GM23338 (cell line): ENCODE measurements at regions not wholly inside any gene's neighbourhood (a gene's known extent, or its start where the extent isn't known, plus 50 kb on each side); places are given as distances from the start of the nearest gene placed in this dataset.

ENCODE experiments used
- ATAC-seq: fragments of 200-7000 bp; cut with Tn5 transposase; 3 replicates; pipeline ENCODE4 v1.9.1; 2020
- DNase-seq: peaks from one replicate; pipeline ENCODE4 v3.0.0-alpha.2; 2015; ENCODE audit warnings: low spot score
- H2AFZ ChIP-seq: fragments of 200-600 bp; sonication (generic); 2 replicates; pipeline ENCODE4 v1.8.0; 2016; ENCODE audit warnings: antibody characterized with exemption, mild to moderate bottlenecking, moderate library complexity
- H3F3A ChIP-seq: fragments of 200-600 bp; sonication (generic); replicated peaks from 2 replicates; pipeline ENCODE4 v1.8.0; 2017; ENCODE audit warnings: antibody characterized with exemption, mixed run types, low read depth
- H3K27ac ChIP-seq: fragments of 200-600 bp; sonication (generic); 2 replicates; pipeline ENCODE4 v1.6.1; 2016; ENCODE audit warnings: low read depth
- H3K27me3 ChIP-seq: fragments of 200-600 bp; sonication (generic); 2 replicates; pipeline ENCODE4 v1.8.0; 2016; ENCODE audit warnings: mild to moderate bottlenecking, mixed run types, moderate library complexity; ENCODE audit not compliant: insufficient read depth
- H3K36me3 ChIP-seq: fragments of 200-600 bp; sonication (generic); 2 replicates; pipeline ENCODE4 v1.8.0; 2016; ENCODE audit warnings: mild to moderate bottlenecking; ENCODE audit not compliant: insufficient read depth
- H3K4me1 ChIP-seq: fragments of 200-600 bp; sonication (generic); 2 replicates; pipeline ENCODE4 v1.8.0; 2016; ENCODE audit warnings: mild to moderate bottlenecking, moderate library complexity; ENCODE audit not compliant: insufficient read depth
- H3K4me2 ChIP-seq: fragments of 200-600 bp; sonication (generic); 2 replicates; pipeline ENCODE4 v1.7.1; 2017; ENCODE audit warnings: mixed run types
- H3K4me3 ChIP-seq: fragments of 200-600 bp; sonication (generic); 2 replicates; pipeline ENCODE4 v1.6.1; 2016; ENCODE audit warnings: mixed run types
- H3K79me2 ChIP-seq: fragments of 200-600 bp; sonication (generic); replicated peaks from 2 replicates; pipeline ENCODE4 v1.8.0; 2017; ENCODE audit warnings: mild to moderate bottlenecking; ENCODE audit not compliant: insufficient read depth
- H3K9me2 ChIP-seq: fragments of 200-600 bp; sonication (generic); 2 replicates; pipeline ENCODE4 v1.8.0; 2017; ENCODE audit not compliant: insufficient read depth
- H4K20me1 ChIP-seq: fragments of 200-600 bp; sonication (generic); replicated peaks from 2 replicates; pipeline ENCODE4 v1.8.0; 2017; ENCODE audit warnings: mild to moderate bottlenecking; ENCODE audit not compliant: insufficient read depth
- H3K27ac Mint-ChIP-seq: 2 replicates; pipeline ENCODE4 v1.8.0; 2020; ENCODE audit warnings: inconsistent platforms, mild to moderate bottlenecking, moderate library complexity, mixed read lengths
- H3K27me3 Mint-ChIP-seq: 3 replicates; pipeline ENCODE4 v1.8.0; 2022; ENCODE audit warnings: low read depth, mild to moderate bottlenecking, moderate library complexity, mixed read lengths, inconsistent platforms; ENCODE audit not compliant: insufficient read depth, poor library complexity
- H3K36me3 Mint-ChIP-seq: 3 replicates; pipeline ENCODE4 v1.8.0; 2021; ENCODE audit warnings: low read depth, mild to moderate bottlenecking, inconsistent platforms, moderate library complexity, mixed read lengths
- H3K4me1 Mint-ChIP-seq: 3 replicates; pipeline ENCODE4 v1.8.0; 2020; ENCODE audit warnings: mild to moderate bottlenecking, inconsistent platforms, mixed read lengths
- H3K4me3 Mint-ChIP-seq: 3 replicates; pipeline ENCODE4 v1.8.0; 2021; ENCODE audit warnings: moderate library complexity, mild to moderate bottlenecking, inconsistent platforms, mixed read lengths
- H3K9me3 Mint-ChIP-seq: 3 replicates; pipeline ENCODE4 v1.8.0; 2020; ENCODE audit warnings: moderate library complexity, mild to moderate bottlenecking, inconsistent platforms, mixed read lengths
- CREB1 ChIP-seq: fragments of 250-450 bp; sonication (Bioruptor Pico); IDR thresholded peaks from 2 replicates; pipeline ENCODE4 v1.5.0; 2020; ENCODE audit warnings: low read depth, mild to moderate bottlenecking, moderate library complexity
- EZH2 ChIP-seq: fragments of 200-600 bp; sonication (generic); IDR thresholded peaks from one replicate; pipeline ENCODE4 v1.8.0; 2017; ENCODE audit warnings: antibody characterized with exemption, mild to moderate bottlenecking, low read depth; ENCODE audit not compliant: unreplicated experiment
- JUNB ChIP-seq: IDR thresholded peaks from one replicate; pipeline ENCODE4 v1.6.1; 2016; ENCODE audit warnings: antibody characterized with exemption; ENCODE audit not compliant: unreplicated experiment
- NANOG ChIP-seq: IDR thresholded peaks from 2 replicates; pipeline ENCODE4 v1.6.1; 2016; ENCODE audit warnings: antibody characterized with exemption, borderline replicate concordance
- POLR2AphosphoS5 ChIP-seq: IDR thresholded peaks from 2 replicates; pipeline ENCODE4 v1.6.1; 2016; ENCODE audit warnings: antibody characterized with exemption, low read depth
- STAT1 ChIP-seq: IDR thresholded peaks from one replicate; pipeline ENCODE4 v1.6.1; 2016; ENCODE audit warnings: antibody characterized with exemption; ENCODE audit not compliant: unreplicated experiment
- ZNF114 ChIP-seq: fragments of 250-450 bp; sonication (Bioruptor Pico); IDR thresholded peaks from 2 replicates; pipeline ENCODE4 v1.5.0; 2020; ENCODE audit warnings: mild to moderate bottlenecking, moderate library complexity
- ZNF331 ChIP-seq: fragments of 250-450 bp; sonication (Bioruptor Pico); IDR thresholded peaks from 2 replicates; pipeline ENCODE4 v1.5.0; 2020; ENCODE audit warnings: low read depth, mild to moderate bottlenecking, moderate library complexity
- ZNF462 ChIP-seq: fragments of 250-450 bp; sonication (Bioruptor Pico); IDR thresholded peaks from 2 replicates; pipeline ENCODE4 v1.5.0; 2020; ENCODE audit warnings: mild to moderate bottlenecking, moderate library complexity
- TF ChIP-seq, protein P1 (sequence below), 2 experiments: fragments of 200-600 bp in 1 of 2; sonication (generic) in 1 of 2; conservative IDR thresholded peaks; 2 replicates each; pipeline versions ENCODE4 v1.5.1 to v1.6.1; 2016 to 2017; ENCODE audit warnings: antibody characterized with exemption in 2 of 2, low read depth in 2 of 2, mild to moderate bottlenecking in 2 of 2, moderate library complexity in 1 of 2
- TF ChIP-seq, protein P2 (sequence below): IDR thresholded peaks from 2 replicates; pipeline ENCODE4 v1.6.1; 2016; ENCODE audit warnings: antibody characterized with exemption
- TF ChIP-seq, protein P3 (sequence below): IDR thresholded peaks from one replicate; pipeline ENCODE4 v1.6.1; 2018; ENCODE audit warnings: antibody characterized with exemption; ENCODE audit not compliant: unreplicated experiment

DNA sequence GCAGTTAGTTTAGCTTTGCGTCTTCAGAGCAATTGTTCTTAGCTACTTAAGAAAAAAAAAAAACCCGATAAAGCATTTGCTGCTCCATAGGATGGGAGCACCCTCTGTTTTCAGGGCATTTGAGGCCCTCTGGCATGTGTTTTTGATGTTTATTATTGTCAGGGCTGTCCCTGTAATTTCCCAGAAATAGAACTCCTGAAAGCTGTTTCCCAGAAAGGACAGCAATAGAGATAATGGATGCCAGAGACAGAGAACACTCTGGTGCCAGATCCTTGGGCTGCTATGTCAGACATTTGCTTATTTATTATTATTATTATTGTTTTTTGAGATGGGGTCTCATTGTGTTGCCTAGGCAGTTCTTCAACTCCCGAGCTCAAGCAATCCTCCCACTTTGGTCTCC is 201.3 kb downstream of the ALG10 start:
- no peaks in the 10 kb centered on the region for H3K27me3 ChIP-seq
- H3F3A ChIP-seq: no peaks in the 10 kb centered on the region
- H3K4me3 Mint-ChIP-seq: no peak overlapping the region
- H3K9me3 Mint-ChIP-seq: peaks cover 91% of the 10 kb centered on the region
- H2AFZ ChIP-seq: no peak overlapping the region
- no peak for DNase-seq
- H3K27ac Mint-ChIP-seq: no peak overlapping the region
- no peaks in the 10 kb centered on the region for H3K36me3 ChIP-seq
- H4K20me1 ChIP-seq: no peaks in the 10 kb centered on the region
- no peaks in the 10 kb centered on the region for H3K9me2 ChIP-seq
- no peak for TF ChIP-seq ZNF462 (CRISPR knock-in tag)
- TF ChIP-seq STAT1: no peak
- TF ChIP-seq NANOG: no peak
- no peak for TF ChIP-seq POLR2AphosphoS5
- TF ChIP-seq, protein P1, sequence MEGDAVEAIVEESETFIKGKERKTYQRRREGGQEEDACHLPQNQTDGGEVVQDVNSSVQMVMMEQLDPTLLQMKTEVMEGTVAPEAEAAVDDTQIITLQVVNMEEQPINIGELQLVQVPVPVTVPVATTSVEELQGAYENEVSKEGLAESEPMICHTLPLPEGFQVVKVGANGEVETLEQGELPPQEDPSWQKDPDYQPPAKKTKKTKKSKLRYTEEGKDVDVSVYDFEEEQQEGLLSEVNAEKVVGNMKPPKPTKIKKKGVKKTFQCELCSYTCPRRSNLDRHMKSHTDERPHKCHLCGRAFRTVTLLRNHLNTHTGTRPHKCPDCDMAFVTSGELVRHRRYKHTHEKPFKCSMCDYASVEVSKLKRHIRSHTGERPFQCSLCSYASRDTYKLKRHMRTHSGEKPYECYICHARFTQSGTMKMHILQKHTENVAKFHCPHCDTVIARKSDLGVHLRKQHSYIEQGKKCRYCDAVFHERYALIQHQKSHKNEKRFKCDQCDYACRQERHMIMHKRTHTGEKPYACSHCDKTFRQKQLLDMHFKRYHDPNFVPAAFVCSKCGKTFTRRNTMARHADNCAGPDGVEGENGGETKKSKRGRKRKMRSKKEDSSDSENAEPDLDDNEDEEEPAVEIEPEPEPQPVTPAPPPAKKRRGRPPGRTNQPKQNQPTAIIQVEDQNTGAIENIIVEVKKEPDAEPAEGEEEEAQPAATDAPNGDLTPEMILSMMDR (conservative IDR thresholded peaks at IDR 0.05; ENCODE audit: low read depth in 2 of 2): no peak
- no peak for TF ChIP-seq ZNF114 (CRISPR knock-in tag)
- no peak for TF ChIP-seq ZNF331 (CRISPR knock-in tag)
- TF ChIP-seq JUNB: no peak
- TF ChIP-seq, protein P2, sequence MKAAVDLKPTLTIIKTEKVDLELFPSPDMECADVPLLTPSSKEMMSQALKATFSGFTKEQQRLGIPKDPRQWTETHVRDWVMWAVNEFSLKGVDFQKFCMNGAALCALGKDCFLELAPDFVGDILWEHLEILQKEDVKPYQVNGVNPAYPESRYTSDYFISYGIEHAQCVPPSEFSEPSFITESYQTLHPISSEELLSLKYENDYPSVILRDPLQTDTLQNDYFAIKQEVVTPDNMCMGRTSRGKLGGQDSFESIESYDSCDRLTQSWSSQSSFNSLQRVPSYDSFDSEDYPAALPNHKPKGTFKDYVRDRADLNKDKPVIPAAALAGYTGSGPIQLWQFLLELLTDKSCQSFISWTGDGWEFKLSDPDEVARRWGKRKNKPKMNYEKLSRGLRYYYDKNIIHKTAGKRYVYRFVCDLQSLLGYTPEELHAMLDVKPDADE: no peak
- TF ChIP-seq, protein P3, sequence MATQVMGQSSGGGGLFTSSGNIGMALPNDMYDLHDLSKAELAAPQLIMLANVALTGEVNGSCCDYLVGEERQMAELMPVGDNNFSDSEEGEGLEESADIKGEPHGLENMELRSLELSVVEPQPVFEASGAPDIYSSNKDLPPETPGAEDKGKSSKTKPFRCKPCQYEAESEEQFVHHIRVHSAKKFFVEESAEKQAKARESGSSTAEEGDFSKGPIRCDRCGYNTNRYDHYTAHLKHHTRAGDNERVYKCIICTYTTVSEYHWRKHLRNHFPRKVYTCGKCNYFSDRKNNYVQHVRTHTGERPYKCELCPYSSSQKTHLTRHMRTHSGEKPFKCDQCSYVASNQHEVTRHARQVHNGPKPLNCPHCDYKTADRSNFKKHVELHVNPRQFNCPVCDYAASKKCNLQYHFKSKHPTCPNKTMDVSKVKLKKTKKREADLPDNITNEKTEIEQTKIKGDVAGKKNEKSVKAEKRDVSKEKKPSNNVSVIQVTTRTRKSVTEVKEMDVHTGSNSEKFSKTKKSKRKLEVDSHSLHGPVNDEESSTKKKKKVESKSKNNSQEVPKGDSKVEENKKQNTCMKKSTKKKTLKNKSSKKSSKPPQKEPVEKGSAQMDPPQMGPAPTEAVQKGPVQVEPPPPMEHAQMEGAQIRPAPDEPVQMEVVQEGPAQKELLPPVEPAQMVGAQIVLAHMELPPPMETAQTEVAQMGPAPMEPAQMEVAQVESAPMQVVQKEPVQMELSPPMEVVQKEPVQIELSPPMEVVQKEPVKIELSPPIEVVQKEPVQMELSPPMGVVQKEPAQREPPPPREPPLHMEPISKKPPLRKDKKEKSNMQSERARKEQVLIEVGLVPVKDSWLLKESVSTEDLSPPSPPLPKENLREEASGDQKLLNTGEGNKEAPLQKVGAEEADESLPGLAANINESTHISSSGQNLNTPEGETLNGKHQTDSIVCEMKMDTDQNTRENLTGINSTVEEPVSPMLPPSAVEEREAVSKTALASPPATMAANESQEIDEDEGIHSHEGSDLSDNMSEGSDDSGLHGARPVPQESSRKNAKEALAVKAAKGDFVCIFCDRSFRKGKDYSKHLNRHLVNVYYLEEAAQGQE: no peak
- no peak for TF ChIP-seq CREB1 (CRISPR knock-in tag)
- no peak for TF ChIP-seq EZH2
- peaks cover 3% of the 10 kb centered on the region for H3K27me3 Mint-ChIP-seq
- no peak for ATAC-seq
- H3K4me1 Mint-ChIP-seq: no peaks in the 10 kb centered on the region
- H3K4me2 ChIP-seq: no peak overlapping the region
- peaks cover 18% of the 10 kb centered on the region for H3K36me3 Mint-ChIP-seq
- no peak overlapping the region for H3K4me3 ChIP-seq
- no peaks in the 10 kb centered on the region for H3K79me2 ChIP-seq
- H3K27ac ChIP-seq: no peak overlapping the region
- no peaks in the 10 kb centered on the region for H3K4me1 ChIP-seq
